Epithelial cell of esophagus (primary cell): ENCODE measurements at regions not wholly inside any gene's neighbourhood (a gene's known extent, or its start where the extent isn't known, plus 50 kb on each side); places are given as distances from the start of the nearest gene placed in this dataset.

Source experiments
- DNase-seq: peaks from one replicate; pipeline ENCODE4 v3.0.0; 2010; ENCODE audit warnings: low read depth
- H3K4me3 ChIP-seq: 2 replicates; pipeline ENCODE4 v1.5.1; 2011; ENCODE audit warnings: mild to moderate bottlenecking, low read length, control low read depth
- TF ChIP-seq, protein P1 (sequence below): IDR thresholded peaks from 2 replicates; pipeline ENCODE4 v1.5.1; 2011; ENCODE audit warnings: low read depth, mild to moderate bottlenecking, low read length, control low read depth, inconsistent platforms; ENCODE audit not compliant: insufficient read depth; ENCODE audit errors: missing control alignments

DNA sequence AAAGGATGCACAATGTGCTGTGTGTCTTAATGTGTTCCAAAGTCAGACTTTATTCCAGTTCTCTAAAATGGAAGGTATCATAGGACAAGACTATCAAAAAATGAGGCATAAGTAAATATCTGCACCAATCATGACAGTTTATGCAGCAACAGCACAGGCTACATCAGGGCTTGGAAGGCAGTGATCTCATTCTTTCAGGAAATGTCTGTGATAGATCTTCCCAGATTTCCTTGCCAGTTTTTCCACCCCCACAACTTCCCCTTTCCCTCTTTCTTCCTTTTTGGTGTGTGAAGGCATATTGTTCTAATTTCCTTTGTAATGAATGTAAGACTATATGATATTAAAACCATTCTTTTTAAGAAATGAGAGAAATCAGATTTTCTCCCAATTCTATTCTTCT, 326.7 kb downstream of the ATP23 start:
- H3K4me3 ChIP-seq = no peak overlapping the region
- TF ChIP-seq, protein P1, sequence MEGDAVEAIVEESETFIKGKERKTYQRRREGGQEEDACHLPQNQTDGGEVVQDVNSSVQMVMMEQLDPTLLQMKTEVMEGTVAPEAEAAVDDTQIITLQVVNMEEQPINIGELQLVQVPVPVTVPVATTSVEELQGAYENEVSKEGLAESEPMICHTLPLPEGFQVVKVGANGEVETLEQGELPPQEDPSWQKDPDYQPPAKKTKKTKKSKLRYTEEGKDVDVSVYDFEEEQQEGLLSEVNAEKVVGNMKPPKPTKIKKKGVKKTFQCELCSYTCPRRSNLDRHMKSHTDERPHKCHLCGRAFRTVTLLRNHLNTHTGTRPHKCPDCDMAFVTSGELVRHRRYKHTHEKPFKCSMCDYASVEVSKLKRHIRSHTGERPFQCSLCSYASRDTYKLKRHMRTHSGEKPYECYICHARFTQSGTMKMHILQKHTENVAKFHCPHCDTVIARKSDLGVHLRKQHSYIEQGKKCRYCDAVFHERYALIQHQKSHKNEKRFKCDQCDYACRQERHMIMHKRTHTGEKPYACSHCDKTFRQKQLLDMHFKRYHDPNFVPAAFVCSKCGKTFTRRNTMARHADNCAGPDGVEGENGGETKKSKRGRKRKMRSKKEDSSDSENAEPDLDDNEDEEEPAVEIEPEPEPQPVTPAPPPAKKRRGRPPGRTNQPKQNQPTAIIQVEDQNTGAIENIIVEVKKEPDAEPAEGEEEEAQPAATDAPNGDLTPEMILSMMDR = no peak
- DNase-seq = no peak

DNA sequence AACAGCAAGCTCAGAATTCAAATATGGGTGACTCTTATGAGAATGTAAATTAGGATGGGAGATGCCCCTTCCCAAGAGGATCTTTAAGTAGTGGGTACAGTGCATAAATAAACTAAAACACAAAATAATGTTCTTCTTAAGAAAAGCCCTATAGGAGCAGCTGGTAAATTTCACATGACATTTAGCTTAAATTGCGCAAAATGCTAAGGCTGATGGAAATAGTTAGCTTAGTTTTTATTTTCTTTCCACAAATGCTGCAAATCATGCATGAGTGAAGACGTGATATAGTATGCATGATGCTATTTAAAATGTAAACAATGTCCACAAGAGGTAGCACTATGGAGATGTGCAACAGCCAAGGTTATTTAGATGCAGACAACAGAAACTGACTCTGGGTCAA, 328.1 kb downstream of the ATP23 start:
- DNase-seq = no peak
- TF ChIP-seq, protein P1 = no peak
- no peak overlapping the region for H3K4me3 ChIP-seq

DNA sequence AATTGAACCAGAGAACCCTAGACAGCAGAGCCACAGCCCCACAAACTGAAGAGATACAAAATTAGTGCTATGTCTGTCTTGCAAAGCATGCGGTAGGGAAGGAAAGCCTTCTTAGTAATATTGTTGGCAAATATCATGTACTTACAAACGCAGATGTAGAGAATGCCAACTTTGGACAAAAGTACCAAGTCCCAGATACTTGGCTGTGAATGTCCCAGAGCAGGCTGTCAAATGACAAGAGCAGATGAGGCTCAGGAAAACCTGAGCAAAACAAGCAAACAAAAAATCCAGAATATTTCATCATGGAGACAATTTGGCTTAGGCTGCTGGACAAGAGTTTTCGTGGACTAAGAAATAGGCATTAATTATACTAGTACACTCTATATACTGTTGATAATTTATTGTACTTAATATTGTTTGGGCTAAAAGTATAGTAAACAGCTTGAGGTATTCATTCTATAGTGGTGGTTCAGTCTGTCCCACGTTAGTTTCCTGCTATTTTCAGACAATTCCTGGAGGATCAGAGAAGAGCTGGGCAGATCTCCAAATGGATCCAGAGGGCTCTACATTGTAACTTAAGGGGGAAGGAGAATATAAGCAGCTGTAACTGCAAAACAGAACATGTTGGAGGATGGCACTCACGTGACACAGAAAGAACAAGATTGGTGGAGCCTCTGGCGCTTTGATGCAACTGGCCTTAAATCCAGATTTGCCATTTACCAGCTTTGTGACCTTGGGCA, 329.8 kb downstream of the ATP23 start:
- TF ChIP-seq, protein P1 = no peak
- H3K4me3 ChIP-seq = no peak overlapping the region
- DNase-seq = no peak

DNA sequence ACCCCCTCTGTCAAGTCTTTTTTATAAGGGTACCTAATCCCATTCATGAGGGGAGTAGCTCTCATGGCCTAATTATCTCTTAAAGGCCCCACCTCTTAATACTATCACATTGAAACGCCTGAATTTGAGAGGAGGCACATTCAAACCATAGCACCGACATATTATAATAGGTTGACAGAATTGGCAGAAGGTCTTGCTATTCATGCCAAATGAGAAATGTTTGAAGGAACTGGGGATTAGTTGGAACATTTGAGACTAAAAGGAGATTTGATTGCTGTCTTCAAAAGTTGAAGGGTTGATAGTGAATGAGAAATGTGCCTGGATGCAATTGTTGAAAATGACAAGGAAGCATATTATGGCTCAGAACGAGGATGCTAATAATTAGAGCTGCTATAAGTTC, 331.1 kb downstream of the ATP23 start:
- TF ChIP-seq, protein P1 = no peak
- DNase-seq = no peak
- no peak overlapping the region for H3K4me3 ChIP-seq

DNA sequence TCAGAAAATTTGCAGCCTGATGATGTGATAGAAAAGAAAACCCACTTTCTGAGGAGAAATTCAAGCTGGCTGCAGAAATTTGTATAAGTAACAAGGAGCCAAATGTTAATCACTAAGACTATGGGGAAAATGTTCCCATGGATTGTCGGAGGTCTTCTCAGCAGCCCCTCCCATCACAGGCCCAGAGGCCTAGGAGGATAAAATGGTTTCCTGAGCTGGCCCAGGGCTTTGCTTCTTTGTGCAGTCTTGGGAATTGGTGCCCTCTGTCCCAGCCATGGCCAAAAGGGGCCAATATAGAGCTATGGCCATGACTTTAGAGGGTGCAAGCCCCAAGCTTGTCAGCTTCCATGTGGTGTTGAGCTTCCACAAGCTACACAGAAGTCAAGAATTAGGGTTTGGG, 335.9 kb downstream of the ATP23 start:
- TF ChIP-seq, protein P1 = no peak
- H3K4me3 ChIP-seq = no peak overlapping the region
- no peak for DNase-seq

DNA sequence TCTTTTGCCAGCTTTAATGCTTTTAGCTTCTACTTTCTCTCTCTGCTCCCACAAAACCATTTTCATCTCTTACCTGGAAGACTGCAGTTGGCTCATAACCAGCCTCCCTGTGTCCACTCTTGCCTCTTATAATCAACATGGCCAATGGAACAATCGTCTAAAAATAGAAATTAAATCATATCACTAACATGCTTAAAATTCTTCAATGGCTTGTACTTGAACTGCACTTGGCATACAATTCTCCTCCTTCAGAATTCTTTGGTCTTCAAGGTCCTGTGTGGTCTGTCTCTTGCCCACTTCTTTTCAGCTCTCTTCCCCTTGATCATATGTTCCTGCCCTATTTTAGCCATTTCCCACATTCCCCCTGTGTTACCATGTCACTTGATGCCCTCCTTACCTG, 342.2 kb downstream of the ATP23 start:
- no peak for DNase-seq
- no peak overlapping the region for H3K4me3 ChIP-seq
- TF ChIP-seq, protein P1 = no peak

DNA sequence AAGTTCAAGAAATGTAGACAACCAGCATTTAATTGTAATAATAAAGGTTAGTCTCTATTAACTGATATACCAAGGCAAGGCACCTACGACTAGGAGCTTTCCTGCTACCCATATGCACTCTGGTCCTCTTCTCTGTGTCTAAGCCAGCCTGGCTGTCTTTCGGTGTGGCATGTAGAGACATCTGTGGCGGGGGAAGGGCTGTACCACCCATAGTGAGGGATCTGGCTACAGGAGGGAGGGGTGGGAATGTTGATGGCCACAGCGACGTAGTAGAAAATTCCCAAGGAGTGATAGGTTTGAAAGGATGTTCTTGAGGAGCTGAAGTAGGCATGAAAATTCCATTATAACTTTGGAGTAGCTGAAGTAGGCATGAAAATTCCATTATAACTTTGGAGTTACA, 344.2 kb downstream of the ATP23 start:
- no peak for DNase-seq
- TF ChIP-seq, protein P1 = no peak
- no peak overlapping the region for H3K4me3 ChIP-seq
